KBM-7 (cell line): ENCODE measurements at regions not wholly inside any gene's neighbourhood (a gene's known extent, or its start where the extent isn't known, plus 50 kb on each side); places are given as distances from the start of the nearest gene placed in this dataset.
"Not testable (repeated sequence)": the region's sequence is repeated elsewhere in the genome, so short reads cannot be mapped to it uniquely, and the experiment has no call there.

ENCODE experiments used
- DNase-seq: peaks from one replicate; pipeline ENCODE4 v3.0.0-alpha.2; 2015
- in situ Hi-C: fragments of 300-500 bp; cut with MboI; formaldehyde crosslinking; loops from 2 replicates; pipeline ENCODE4 v1.14.3; 2020; ENCODE audit warnings: low sequenced_read_pairs, low pct_unique_long_range_greater_than_20kb, mixed read lengths

GRCh38 chr5:116872486-116872885 lies 297.9 kb upstream of the SEMA6A start:
- in situ Hi-C loops: no loop called here
- no peak for DNase-seq

DNA sequence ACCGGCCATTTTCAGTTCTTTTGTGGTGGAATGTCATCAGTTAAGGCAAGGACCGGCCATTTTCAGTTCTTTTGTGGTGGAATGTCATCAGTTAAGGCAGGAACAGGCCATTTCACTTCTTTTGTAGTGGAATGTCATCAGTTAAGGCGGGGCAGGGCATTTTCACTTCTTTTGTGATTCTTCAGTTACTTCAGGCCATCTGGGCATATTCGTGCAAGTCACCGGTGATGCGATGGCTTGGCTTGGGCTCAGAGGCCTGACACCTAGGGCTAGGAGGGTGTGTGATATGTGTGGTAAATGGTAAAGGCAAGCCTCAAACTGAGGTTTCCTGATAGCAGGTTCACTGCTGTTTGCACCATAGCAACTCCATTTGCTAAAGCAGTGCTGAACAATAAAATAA lies 293.2 kb upstream of the SEMA6A start:
- in situ Hi-C loops, DNase-seq: not testable (repeated sequence)

GRCh38 chr5:116865651-116866050 lies 291.0 kb upstream of the SEMA6A start:
- no peak for DNase-seq
- in situ Hi-C loops: no loop called here

DNA sequence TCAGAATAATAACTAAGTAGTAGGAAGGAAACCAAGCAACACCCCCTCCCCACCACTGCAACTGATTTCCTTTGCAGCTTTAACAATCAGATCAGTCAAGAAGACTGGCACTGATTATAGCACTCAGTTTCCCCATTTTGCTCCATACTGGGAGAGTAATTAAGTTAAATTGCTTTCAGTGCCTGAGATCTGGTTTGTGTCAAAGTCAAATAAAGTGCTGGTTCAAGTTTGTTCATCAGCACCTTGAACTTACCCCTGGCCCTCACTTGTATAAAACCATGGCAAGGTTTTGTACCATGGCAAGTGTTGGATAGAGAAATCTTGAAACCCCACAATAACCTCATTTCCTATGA lies 290.2 kb upstream of the SEMA6A start:
- in situ Hi-C loops: no loop called here
- no peak for DNase-seq

DNA sequence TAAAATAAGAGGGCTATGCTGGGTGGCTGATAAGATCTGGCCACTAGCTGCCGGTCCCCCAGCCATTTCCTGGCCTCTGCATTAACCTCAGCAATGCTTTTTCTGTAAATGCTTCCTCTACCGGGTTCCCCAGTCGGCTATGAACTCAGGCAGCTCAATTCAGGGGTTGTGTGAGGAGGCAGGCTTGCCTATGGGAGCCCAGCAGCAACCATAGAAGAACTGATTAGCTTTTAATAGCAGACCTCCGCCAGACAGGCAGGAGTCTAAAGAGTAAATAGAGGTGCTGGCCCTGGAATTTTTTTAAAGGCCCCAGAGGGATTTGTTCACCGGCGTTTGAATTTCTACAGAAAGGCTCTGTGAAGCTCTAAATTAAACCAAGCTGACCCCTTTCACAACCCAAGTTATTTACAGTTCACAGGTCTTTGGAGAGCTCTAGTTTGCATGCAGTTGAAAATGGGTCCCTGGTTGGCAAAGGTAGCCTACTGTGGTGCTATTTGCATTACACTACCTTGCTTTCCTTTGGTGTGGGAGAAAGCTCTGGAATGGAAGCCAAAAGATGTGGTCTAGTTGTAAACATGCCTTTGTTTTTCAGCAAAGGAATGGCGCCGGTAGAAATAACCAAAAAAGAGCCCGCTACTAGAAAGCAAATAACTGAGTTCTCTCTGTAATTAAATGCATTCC lies 289.7 kb upstream of the SEMA6A start:
- in situ Hi-C loops: no loop called here
- DNase-seq: peak; percentile 3

- DNase-seq: no peak
- in situ Hi-C loops: no loop called here
Measured at GRCh38 chr5:116862632-116863455, 288.2 kb upstream of the SEMA6A start.

- in situ Hi-C loops: no loop called here
- no peak for DNase-seq
Measured at GRCh38 chr5:116861666-116862065, 287.0 kb upstream of the SEMA6A start.

GRCh38 chr5:116861097-116861496 lies 286.5 kb upstream of the SEMA6A start:
- in situ Hi-C loops: no loop called here
- DNase-seq: no peak

DNA sequence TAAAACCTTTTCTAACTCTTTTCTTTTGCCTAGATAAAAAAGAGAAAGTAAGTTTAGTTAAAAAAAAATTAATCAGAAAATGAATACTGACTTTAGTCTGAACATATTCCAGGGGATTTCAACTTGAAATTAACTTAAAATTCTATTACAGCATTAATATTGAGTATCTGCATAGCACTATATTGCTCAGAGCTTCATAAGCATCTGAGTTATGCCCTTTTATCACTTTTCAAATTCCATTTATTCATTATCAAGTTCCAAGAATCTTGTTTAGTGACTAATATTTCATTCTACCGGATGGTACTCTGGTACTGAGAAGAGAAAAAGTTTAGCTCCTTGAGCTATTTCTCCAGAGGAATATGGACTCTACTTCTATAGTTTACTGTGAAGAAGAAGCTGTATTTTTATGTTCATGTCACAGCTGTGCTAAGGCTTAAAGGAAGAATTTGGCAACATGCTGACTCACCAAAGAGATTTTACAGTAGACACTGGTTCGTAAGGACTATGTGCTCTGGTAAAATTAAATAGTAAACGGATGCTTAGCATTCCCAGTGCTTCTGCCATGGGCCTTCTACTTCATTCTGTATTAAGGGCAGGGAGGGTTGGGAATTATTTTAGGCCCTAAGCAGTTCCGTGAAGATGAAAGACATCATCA lies 285.2 kb upstream of the SEMA6A start:
- in situ Hi-C loops: no loop called here
- no peak for DNase-seq

DNA sequence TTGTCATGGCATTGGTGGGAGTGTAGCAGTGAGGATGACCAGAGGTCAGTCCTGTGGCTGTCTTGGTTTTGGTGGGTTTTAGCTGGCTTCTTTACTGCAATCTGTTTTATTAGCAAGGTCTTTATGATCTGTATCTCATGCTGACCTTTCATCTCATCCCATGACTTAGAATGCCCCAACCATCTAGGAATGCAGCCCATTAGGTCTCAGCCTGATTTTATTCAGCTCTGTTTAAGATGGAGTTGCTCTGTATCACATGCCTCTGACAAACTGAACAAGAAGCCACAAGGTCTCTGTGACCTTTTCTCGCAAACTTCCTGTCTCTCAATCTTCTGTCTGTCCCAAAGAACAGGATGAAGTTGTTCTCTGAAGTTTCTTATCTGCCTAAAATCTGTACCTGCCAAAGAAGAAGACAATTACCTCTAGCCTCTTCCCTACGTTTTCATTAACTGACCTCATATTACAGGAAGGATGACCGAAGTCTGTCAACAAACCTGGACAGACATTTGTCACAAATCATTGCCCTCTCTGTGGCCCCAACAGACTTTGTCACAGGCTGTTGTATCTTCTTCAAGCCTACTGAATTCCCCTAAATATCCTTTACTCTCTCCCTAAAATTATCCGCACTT lies 284.2 kb upstream of the SEMA6A start:
- in situ Hi-C loops: no loop called here
- DNase-seq: no peak

DNA sequence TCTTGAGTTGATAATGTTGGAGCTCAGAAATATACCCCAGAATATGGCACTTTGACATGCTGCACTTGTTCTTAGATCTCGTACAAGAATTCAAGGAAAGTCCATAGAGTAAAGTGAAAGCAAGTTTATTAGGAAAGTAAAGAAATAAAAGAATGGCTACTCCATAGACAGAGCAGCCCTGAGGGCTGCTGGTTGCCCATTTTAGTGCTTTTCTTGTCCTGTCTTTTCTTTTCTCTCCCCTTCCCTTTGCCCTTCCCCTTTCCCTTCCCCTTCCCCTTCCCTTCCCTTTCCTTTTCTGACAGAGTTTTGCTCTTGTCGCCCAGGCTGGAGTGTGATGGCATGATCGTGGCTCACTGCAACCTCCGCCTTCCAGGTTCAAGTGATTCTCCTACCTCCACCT lies 283.4 kb upstream of the SEMA6A start:
- in situ Hi-C loops, DNase-seq: not testable (repeated sequence)

DNA sequence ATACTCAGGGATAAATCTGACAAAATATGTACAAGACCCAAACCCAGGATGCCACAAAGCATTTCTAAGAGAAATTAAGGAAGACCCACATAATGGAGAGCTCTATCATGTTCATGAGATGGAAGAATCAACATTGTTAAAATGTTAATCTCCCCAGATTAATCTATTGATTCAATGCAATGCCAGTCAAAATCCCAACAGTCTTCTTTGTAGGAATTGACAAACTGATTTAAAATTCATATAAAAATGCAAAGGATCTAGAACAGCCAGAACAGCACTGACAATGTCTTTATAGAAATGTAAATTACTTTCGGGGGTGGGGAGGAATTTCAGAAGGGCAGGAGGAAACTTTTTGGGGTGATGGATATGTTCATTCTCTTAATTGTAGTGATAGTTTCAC lies 281.6 kb upstream of the SEMA6A start:
- DNase-seq: no peak
- in situ Hi-C loops: no loop called here

DNA sequence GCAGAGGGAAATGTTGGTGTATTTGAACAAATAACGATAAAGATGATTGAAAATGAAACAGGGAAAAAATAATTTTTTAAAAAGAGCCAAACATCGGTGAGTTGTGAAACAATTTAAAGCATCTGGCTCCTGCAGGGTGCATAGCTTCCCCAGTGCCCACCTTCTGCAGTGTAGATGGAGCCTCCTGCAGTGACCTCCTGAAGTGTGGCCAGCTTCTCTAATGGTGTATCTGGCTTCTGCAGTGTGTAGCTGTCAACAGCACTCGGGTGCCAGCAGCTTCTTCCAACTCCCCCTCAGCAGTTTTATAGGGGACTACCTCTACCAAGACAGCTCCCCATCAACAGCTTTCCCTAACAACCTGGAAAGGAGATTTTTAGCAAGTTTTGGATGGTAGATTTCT lies 279.4 kb upstream of the SEMA6A start:
- DNase-seq: no peak
- in situ Hi-C loops: no loop called here

GRCh38 chr5:116848954-116849581 lies 274.4 kb upstream of the SEMA6A start:
- DNase-seq: no peak
- in situ Hi-C loops: no loop called here

DNA sequence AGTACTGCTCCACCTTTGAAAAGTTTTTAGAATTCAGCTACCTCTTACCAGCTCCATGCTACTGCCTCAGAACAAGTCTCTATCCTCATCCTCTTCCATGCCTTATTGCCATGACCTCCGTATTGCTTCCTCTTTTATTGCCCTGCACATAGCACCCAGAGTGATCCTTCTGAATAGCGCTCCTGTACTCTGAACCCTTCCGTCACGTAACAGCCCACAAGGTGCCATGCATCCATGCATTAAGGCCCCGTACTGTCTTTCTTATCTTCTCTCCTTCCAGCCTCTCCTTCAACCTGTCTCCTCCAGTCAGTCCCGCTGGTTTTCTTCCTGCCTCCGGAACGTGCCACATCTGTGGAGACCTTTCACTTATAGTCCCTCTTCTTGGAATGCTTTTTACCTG lies 273.3 kb upstream of the SEMA6A start:
- in situ Hi-C loops: no loop called here
- DNase-seq: no peak

- in situ Hi-C loops: no loop called here
- no peak for DNase-seq
Measured at GRCh38 chr5:116844015-116844414, 269.4 kb upstream of the SEMA6A start.

- in situ Hi-C loops: no loop called here
- no peak for DNase-seq
Measured at GRCh38 chr5:116842514-116842961, 267.9 kb upstream of the SEMA6A start.

DNA sequence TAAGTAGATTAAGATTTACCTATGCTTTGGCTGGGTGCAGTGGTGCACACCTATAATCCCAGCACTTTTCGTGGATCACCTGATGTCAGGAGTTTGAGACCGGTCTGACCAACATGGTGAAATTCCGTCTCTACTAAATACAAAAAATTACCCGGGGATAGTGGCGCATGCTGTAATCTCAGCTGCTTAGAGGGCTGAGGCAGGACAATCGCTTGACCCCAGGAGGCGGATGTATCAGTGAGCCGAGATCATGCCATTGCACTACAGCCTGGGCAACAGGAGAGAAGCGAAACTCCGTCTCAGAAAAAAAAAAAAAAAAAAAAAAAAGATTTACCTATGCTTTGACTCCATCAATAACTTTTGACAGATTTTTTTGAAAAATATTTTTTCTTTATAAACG lies 267.1 kb upstream of the SEMA6A start:
- in situ Hi-C loops: no loop called here
- no peak for DNase-seq

GRCh38 chr5:116838011-116838536 lies 263.5 kb upstream of the SEMA6A start:
- in situ Hi-C loops: no loop called here
- no peak for DNase-seq
